Ecto neural progenitor cell (in vitro differentiated cells): ENCODE measurements at regions not wholly inside any gene's neighbourhood (a gene's known extent, or its start where the extent isn't known, plus 50 kb on each side); places are given as distances from the start of the nearest gene placed in this dataset.

Source experiments
- DNase-seq: peaks from one replicate; pipeline ENCODE4 v3.0.0-alpha.2; 2018; ENCODE audit warnings: low spot score

- no peak for DNase-seq
These were observed 472.4 kb downstream of the ANKRD7 start for GRCh38 chr7:118696879-118697278.

GRCh38 chr7:118699222-118699621, 474.7 kb downstream of the ANKRD7 start:
- no peak for DNase-seq

- DNase-seq, result no peak
These were observed 484.2 kb downstream of the ANKRD7 start for GRCh38 chr7:118708741-118709140.

- DNase-seq, result no peak
These were observed 487.2 kb downstream of the ANKRD7 start for GRCh38 chr7:118711688-118712087.

- DNase-seq, result no peak
These were observed 488.5 kb downstream of the ANKRD7 start for GRCh38 chr7:118713039-118713438.

GRCh38 chr7:118720632-118721031, 496.1 kb downstream of the ANKRD7 start:
- DNase-seq, result no peak

GRCh38 chr7:118731854-118732253, 507.4 kb downstream of the ANKRD7 start:
- no peak for DNase-seq

- no peak for DNase-seq
These were observed 510.0 kb downstream of the ANKRD7 start for GRCh38 chr7:118734541-118734940.

GRCh38 chr7:118735441-118735840, 510.9 kb downstream of the ANKRD7 start:
- no peak for DNase-seq

- DNase-seq, result no peak
These were observed 513.4 kb downstream of the ANKRD7 start for GRCh38 chr7:118737935-118738334.

- no peak for DNase-seq
These were observed 521.4 kb downstream of the ANKRD7 start for GRCh38 chr7:118745927-118746326.

GRCh38 chr7:118747473-118747872, 523.0 kb downstream of the ANKRD7 start:
- no peak for DNase-seq

GRCh38 chr7:118753479-118753878, 529.0 kb downstream of the ANKRD7 start:
- DNase-seq, result no peak

GRCh38 chr7:118754608-118755007, 530.1 kb downstream of the ANKRD7 start:
- DNase-seq, result no peak

- DNase-seq, result no peak
These were observed 530.6 kb downstream of the ANKRD7 start for GRCh38 chr7:118755067-118755625.

- DNase-seq, result no peak
These were observed 532.6 kb downstream of the ANKRD7 start for GRCh38 chr7:118757066-118757465.

GRCh38 chr7:118758582-118758981, 534.1 kb downstream of the ANKRD7 start:
- DNase-seq, result no peak

- DNase-seq, result no peak
These were observed 535.4 kb downstream of the ANKRD7 start for GRCh38 chr7:118759921-118760320.

- DNase-seq, result no peak
These were observed 537.9 kb downstream of the ANKRD7 start for GRCh38 chr7:118762451-118762850.

- DNase-seq, result no peak
These were observed 539.7 kb downstream of the ANKRD7 start for GRCh38 chr7:118764221-118764620.

- DNase-seq, result no peak
These were observed 547.2 kb downstream of the ANKRD7 start for GRCh38 chr7:118771672-118772071.

- DNase-seq, result no peak
These were observed 552.8 kb downstream of the ANKRD7 start for GRCh38 chr7:118777308-118777707.

- DNase-seq, result no peak
These were observed 568.2 kb downstream of the ANKRD7 start for GRCh38 chr7:118792682-118793081.

- DNase-seq, result no peak
These were observed 569.1 kb downstream of the ANKRD7 start for GRCh38 chr7:118793582-118793981.

- no peak for DNase-seq
These were observed 569.9 kb downstream of the ANKRD7 start for GRCh38 chr7:118794419-118794818.
